PC-3 (cell line): ENCODE measurements at regions not wholly inside any gene's neighbourhood (a gene's known extent, or its start where the extent isn't known, plus 50 kb on each side); places are given as distances from the start of the nearest gene placed in this dataset.
A peak's percentile ranks its signal among the peaks of the same experiment; 100 is the strongest.

Source experiments
- ATAC-seq: fragments of 200-7000 bp; cut with Tn5 transposase; 2 replicates; pipeline ENCODE4 v1.9.1; 2020; ENCODE audit warnings: mild to moderate bottlenecking, moderate library complexity
- BruUV-seq: library from RNA; stranded (reverse); fragments of 400-500 nt; replicated peaks from 2 replicates; lab custom pipeline; 2021; lab: Mats Ljungman, UMichigan
- CTCF ChIA-PET: fragments of 300-600 bp; sonication (Branson Sonifier 250); formaldehyde crosslinking; loops from one replicate; lab custom pipeline; 2022; ENCODE audit warnings: antibody characterized with exemption; lab: Charles Lee
- POLR2A ChIA-PET: fragments of 300-600 bp; sonication (Branson Sonifier 250); formaldehyde crosslinking; loops from one replicate; lab custom pipeline; 2022; ENCODE audit warnings: antibody characterized with exemption; ENCODE audit not compliant: unreplicated experiment; lab: Charles Lee
- DNase-seq: peaks from one replicate; pipeline ENCODE4 v3.0.0-alpha.2; 2015
- H2AFZ ChIP-seq: fragments of 300-600 bp; sonication (generic); 2 replicates; pipeline ENCODE4 v1.6.0; 2016; ENCODE audit warnings: antibody characterized with exemption, low read length
- H3F3A ChIP-seq: fragments of 300-600 bp; sonication (generic); one replicate; pipeline ENCODE4 v1.6.0; 2017; ENCODE audit warnings: antibody characterized with exemption, low read length, control low read depth, mild to moderate bottlenecking; ENCODE audit not compliant: unreplicated experiment
- H3K27ac ChIP-seq: fragments of 300-600 bp; sonication (generic); 2 replicates; pipeline ENCODE4 v1.5.1; 2016; ENCODE audit warnings: mild to moderate bottlenecking, low read length
- H3K27me3 ChIP-seq: fragments of 300-600 bp; sonication (generic); 2 replicates; pipeline ENCODE4 v1.6.1; 2016; ENCODE audit warnings: low read length, mixed read lengths
- H3K36me3 ChIP-seq: fragments of 300-600 bp; sonication (generic); 2 replicates; pipeline ENCODE4 v1.6.1; 2016; ENCODE audit warnings: low read depth, mixed run types, low read length, mixed read lengths
- H3K4me1 ChIP-seq: fragments of 300-600 bp; sonication (generic); 2 replicates; pipeline ENCODE4 v1.5.1; 2016; ENCODE audit warnings: low read length; ENCODE audit not compliant: insufficient read depth
- H3K4me2 ChIP-seq: fragments of 300-600 bp; sonication (generic); 2 replicates; pipeline ENCODE4 v1.6.0; 2016; ENCODE audit warnings: low read length
- H3K4me3 ChIP-seq: fragments of 300-600 bp; sonication (generic); 2 replicates; pipeline ENCODE4 v1.5.1; 2016; ENCODE audit warnings: mild to moderate bottlenecking, low read length, mixed read lengths
- H3K79me2 ChIP-seq: fragments of 300-600 bp; sonication (generic); 2 replicates; pipeline ENCODE4 v1.6.1; 2017; ENCODE audit warnings: low read length, mixed read lengths
- H3K9ac ChIP-seq: fragments of 300-600 bp; sonication (generic); 2 replicates; pipeline ENCODE4 v1.6.0; 2016; ENCODE audit warnings: mild to moderate bottlenecking, low read length
- H3K9me2 ChIP-seq: fragments of 300-600 bp; sonication (generic); replicated peaks from 2 replicates; pipeline ENCODE4 v1.6.1; 2016; ENCODE audit warnings: mixed run types, low read length, mixed read lengths
- H3K9me3 ChIP-seq: fragments of 300-600 bp; sonication (generic); 2 replicates; pipeline ENCODE4 v1.6.1; 2016; ENCODE audit warnings: low read length, mixed read lengths
- H4K20me1 ChIP-seq: fragments of 300-600 bp; sonication (generic); 2 replicates; pipeline ENCODE4 v1.6.1; 2016; ENCODE audit warnings: low read length, mixed read lengths
- EZH2 ChIP-seq: fragments of 300-600 bp; sonication (generic); IDR thresholded peaks from one replicate; pipeline ENCODE4 v1.6.1; 2017; ENCODE audit warnings: antibody characterized with exemption, mild to moderate bottlenecking, low read length; ENCODE audit not compliant: unreplicated experiment
- EZH2phosphoT487 ChIP-seq: fragments of 300-600 bp; sonication (generic); IDR thresholded peaks from 2 replicates; pipeline ENCODE4 v1.6.1; 2018; ENCODE audit warnings: mild to moderate bottlenecking, antibody characterized with exemption, low read length, borderline replicate concordance
- intact Hi-C: fragments of 100-400 bp; cut with micrococcal nuclease; formaldehyde crosslinking; loops from 2 replicates; pipeline ENCODE4 v1.9.0; 2023
- TF ChIP-seq, protein P1 (sequence below): fragments of 300-600 bp; sonication (generic); conservative IDR thresholded peaks from 2 replicates; pipeline ENCODE4 v1.5.1; 2017; ENCODE audit warnings: antibody characterized with exemption, low read depth, mild to moderate bottlenecking, low read length

DNA sequence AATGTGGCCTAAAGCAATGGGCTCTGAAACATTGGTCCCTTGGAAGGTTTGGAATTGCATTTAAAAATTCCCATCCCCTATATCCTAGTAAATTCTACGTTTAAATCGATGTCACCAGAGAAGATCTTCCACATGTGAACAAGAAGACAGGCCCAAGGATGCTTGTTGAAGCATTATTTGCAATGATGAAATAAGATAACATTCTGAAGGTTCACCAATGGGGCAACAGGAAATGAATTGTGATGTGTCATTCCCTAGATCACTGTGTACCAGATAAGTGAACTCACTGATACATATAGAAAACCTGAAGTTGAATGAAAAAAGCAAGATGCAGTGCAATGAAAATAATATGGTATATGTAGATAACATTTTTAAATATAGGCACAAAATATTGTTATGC, 464.3 kb upstream of the BTBD3 start:
- Histone ChIP-seq H3K4me2 (peak overlapping the region; percentile 23), H3K9me2 (0 out of 2 replicates have a peak, but pooled peaks cover 6% of the 10 kb centered on the region), H3K9me3 (no peaks in the 10 kb centered on the region), H2AFZ (no peak overlapping the region), H4K20me1 (no peaks in the 10 kb centered on the region), H3K27me3 (no peaks in the 10 kb centered on the region), H3F3A (peaks cover 6% of the 10 kb centered on the region), H3K4me3 (no peak overlapping the region), H3K4me1 (peaks cover 44% of the 10 kb centered on the region), H3K79me2 (no peaks in the 10 kb centered on the region), H3K36me3 (no peaks in the 10 kb centered on the region), H3K27ac (no peak overlapping the region), H3K9ac (no peak overlapping the region)
- ATAC-seq = no peak
- intact Hi-C loops = loop anchor here (10.0 kb wide), 1 partner anchor 779 kb away; the partner anchor contains the start of gene JAG1
- TF ChIP-seq EZH2phosphoT487 = no peak
- TF ChIP-seq, protein P1, sequence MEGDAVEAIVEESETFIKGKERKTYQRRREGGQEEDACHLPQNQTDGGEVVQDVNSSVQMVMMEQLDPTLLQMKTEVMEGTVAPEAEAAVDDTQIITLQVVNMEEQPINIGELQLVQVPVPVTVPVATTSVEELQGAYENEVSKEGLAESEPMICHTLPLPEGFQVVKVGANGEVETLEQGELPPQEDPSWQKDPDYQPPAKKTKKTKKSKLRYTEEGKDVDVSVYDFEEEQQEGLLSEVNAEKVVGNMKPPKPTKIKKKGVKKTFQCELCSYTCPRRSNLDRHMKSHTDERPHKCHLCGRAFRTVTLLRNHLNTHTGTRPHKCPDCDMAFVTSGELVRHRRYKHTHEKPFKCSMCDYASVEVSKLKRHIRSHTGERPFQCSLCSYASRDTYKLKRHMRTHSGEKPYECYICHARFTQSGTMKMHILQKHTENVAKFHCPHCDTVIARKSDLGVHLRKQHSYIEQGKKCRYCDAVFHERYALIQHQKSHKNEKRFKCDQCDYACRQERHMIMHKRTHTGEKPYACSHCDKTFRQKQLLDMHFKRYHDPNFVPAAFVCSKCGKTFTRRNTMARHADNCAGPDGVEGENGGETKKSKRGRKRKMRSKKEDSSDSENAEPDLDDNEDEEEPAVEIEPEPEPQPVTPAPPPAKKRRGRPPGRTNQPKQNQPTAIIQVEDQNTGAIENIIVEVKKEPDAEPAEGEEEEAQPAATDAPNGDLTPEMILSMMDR = no peak
- TF ChIP-seq EZH2 = no peak
- ChIA-PET POLR2A (no interaction called here), CTCF (no interaction called here)
- BruUV-seq = no TSS peak
- peak; percentile 71 for DNase-seq

DNA sequence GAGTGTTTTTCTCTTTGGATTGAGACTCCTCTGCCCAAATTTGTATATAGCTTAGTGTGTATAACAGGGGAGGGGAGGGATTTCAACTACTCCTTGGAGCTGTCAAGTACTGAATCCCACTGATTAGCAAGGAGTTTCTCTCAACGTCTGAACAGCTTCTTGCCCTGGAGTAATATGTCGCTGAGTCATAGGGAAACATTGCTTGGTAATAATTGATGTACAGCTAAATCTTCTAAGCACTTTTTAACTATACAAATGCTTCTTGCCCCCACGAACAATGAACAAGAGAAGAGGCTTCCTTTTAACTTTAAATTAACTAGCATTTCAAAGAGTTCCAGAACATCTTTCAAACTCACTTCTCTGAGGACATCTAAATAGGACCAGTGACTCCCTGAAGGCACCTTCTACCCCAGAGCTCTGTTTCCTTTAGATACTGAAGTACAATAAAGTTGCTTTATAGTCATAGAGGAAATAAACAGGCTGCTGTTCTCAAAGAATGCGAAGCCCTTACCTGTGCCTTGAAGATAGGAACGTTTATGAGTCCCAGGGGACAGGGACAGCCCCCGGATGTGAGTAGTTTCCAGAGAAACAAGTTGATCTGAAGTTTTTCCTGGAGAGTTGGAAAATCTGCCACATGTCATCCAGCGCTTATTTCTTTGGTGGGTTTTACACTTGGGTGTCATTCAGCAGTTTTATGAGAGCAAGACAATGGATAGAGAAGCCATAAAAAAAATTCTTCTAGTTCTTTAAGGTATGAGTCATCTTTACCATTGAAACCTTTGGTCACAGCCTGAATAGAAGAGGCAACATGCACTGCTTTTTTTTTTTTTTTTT, 462.5 kb upstream of the BTBD3 start:
- POLR2A ChIA-PET = no interaction called here
- Histone ChIP-seq H3K79me2 (no peaks in the 10 kb centered on the region), H3K27me3 (no peaks in the 10 kb centered on the region), H3K4me3 (peak overlapping the region; percentile 24; the same call in 1 of the 2 replicates), H3K9me2 (0 out of 2 replicates have a peak, but pooled peaks cover 6% of the 10 kb centered on the region), H3K36me3 (no peaks in the 10 kb centered on the region), H3K4me2 (peak overlapping the region; percentile 68), H3K9me3 (no peaks in the 10 kb centered on the region), H3K4me1 (peaks cover 44% of the 10 kb centered on the region), H2AFZ (no peak overlapping the region), H3K9ac (no peak overlapping the region), H4K20me1 (no peaks in the 10 kb centered on the region), H3F3A (peaks cover 6% of the 10 kb centered on the region), H3K27ac (peak overlapping the region; percentile 75)
- peak; percentile 80 for ATAC-seq
- intact Hi-C loops = loop anchor here (2.0 to 10.0 kb wide), 2 partner anchors 90 to 780 kb away; partner anchors contain the start of gene JAG1
- CTCF ChIA-PET = no interaction called here
- TF ChIP-seq, protein P1 = no peak
- TF ChIP-seq EZH2phosphoT487 = no peak
- TF ChIP-seq EZH2 = no peak
- BruUV-seq = TSS peak; percentile 49
- peak; percentile 97 for DNase-seq

DNA sequence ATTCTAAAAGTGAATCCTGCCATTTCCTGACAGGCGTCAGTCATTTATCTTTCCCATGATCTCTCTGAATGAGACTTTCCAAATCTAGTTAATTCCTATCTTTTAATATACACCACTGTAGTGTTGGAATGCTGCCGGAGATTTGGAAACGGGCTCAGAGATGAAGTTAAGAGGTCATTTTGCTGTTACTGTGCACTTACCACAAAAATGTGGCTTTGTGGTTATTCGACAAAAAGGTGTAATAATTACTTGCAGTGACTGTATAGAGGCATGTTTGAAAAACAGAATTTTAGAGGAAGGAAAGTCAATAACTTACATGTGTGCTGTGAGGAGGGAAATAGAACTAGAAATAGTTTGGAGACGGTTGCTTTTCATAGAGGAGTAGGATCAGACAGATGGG, 460.2 kb upstream of the BTBD3 start:
- ATAC-seq = no peak
- Histone ChIP-seq H3F3A (peaks cover 6% of the 10 kb centered on the region), H3K4me3 (no peak overlapping the region), H3K27ac (no peak overlapping the region), H3K4me2 (no peak overlapping the region), H3K9ac (no peak overlapping the region), H3K9me3 (no peaks in the 10 kb centered on the region), H3K9me2 (0 out of 2 replicates have a peak, but pooled peaks cover 6% of the 10 kb centered on the region), H3K4me1 (peaks cover 36% of the 10 kb centered on the region), H2AFZ (no peak overlapping the region), H4K20me1 (no peaks in the 10 kb centered on the region), H3K36me3 (no peaks in the 10 kb centered on the region), H3K27me3 (no peaks in the 10 kb centered on the region), H3K79me2 (no peaks in the 10 kb centered on the region)
- DNase-seq = peak; percentile 10
- TF ChIP-seq, protein P1 = no peak
- TF ChIP-seq EZH2phosphoT487 (no peak), EZH2 (no peak)
- ChIA-PET CTCF (no interaction called here), POLR2A (no interaction called here)
- no TSS peak for BruUV-seq
- intact Hi-C loops = loop anchor here (10.0 kb wide), 1 partner anchor 783 kb away; the partner anchor contains the start of gene JAG1
